Gastroesophageal sphincter (tissue), 4 donors: ENCODE measurements at regions not wholly inside any gene's neighbourhood (a gene's known extent, or its start where the extent isn't known, plus 50 kb on each side); places are given as distances from the start of the nearest gene placed in this dataset.

Source experiments
- ATAC-seq: fragments of 150-250 bp; one replicate; pipeline ENCODE4 v1.9.1; 2016; ENCODE audit warnings: mild to moderate bottlenecking, moderate library complexity
- H3K27ac ChIP-seq, 4 donors: fragments of 200-600 bp; sonication (generic) in 3 of 4; 1 replicate in 3 of 4; 2 replicates in 1 of 4; pipeline ENCODE4 v1.5.1; 2016 to 2019
- H3K27me3 ChIP-seq: fragments of 200-600 bp; sonication (generic); one replicate; pipeline ENCODE4 v1.5.1; 2019
- H3K36me3 ChIP-seq, 2 donors: fragments of 200-600 bp; sonication (generic); one replicate each; pipeline ENCODE4 v1.5.1; 2019; ENCODE audit warnings: control low read depth in 1 of 2
- H3K4me1 ChIP-seq, 3 donors: fragments of 200-600 bp; sonication (generic); 1 replicate in 2 of 3; 2 replicates in 1 of 3; pipeline ENCODE4 v1.5.1; 2016 to 2019; ENCODE audit warnings: control low read depth in 2 of 3
- H3K4me3 ChIP-seq, 2 donors: fragments of 200-600 bp; sonication (generic); one replicate each; pipeline ENCODE4 v1.5.1; 2019; ENCODE audit warnings: mild to moderate bottlenecking in 1 of 2, moderate library complexity in 1 of 2
- H3K9me3 ChIP-seq, 3 donors: fragments of 200-600 bp; sonication (generic); one replicate each; pipeline ENCODE4 v1.5.1; 2017 to 2019; ENCODE audit warnings: control low read depth in 2 of 3
- CTCF ChIP-seq, 4 experiments: fragments of 200-600 bp in 2 of 4; fragments of 450-650 bp in 2 of 4; sonication (generic) in 1 of 4; IDR thresholded peaks; one replicate each; pipeline ENCODE4 v1.5.1; 2017 to 2019; ENCODE audit warnings: antibody characterized with exemption in 4 of 4, mild to moderate bottlenecking in 2 of 4, moderate library complexity in 2 of 4
- EP300 ChIP-seq: sonication (generic); formaldehyde crosslinking; IDR thresholded peaks from one replicate; pipeline ENCODE4 v1.6.1; 2017; ENCODE audit warnings: antibody characterized with exemption, mild to moderate bottlenecking
- POLR2A ChIP-seq, 2 donors: fragments of 450-650 bp; IDR thresholded peaks; one replicate each; pipeline ENCODE4 v1.6.1; 2017; ENCODE audit warnings: antibody characterized with exemption in 2 of 2, mild to moderate bottlenecking in 2 of 2, moderate library complexity in 1 of 2
- POLR2AphosphoS5 ChIP-seq: sonication (generic); formaldehyde crosslinking; IDR thresholded peaks from one replicate; pipeline ENCODE4 v1.6.1; 2017; ENCODE audit warnings: antibody characterized with exemption
- WGBS, 2 donors: methylation state at CpG; one replicate each; pipeline ENCODE4 v1.1.5; 2018; ENCODE audit warnings: low coverage in 1 of 2; 5-methylcytosine and 5-hydroxymethylcytosine counted together

GRCh38 chr17:36720131-36720530 lies 118.7 kb downstream of the MRM1 start:
- Histone ChIP-seq H3K9me3 (no peaks in the 10 kb centered on the region), H3K36me3 (no peaks in the 10 kb centered on the region), H3K4me1 (peaks cover 0 to 14% (median 7%) of the 10 kb centered on the region in 3 donors), H3K27ac (no peak overlapping the region), H3K4me3 (no peak overlapping the region), H3K27me3 (peaks cover 26% of the 10 kb centered on the region)
- ATAC-seq, result no peak
- WGBS, 2 donors, result 86 to 100% methylated on average over 3 of the region's 4 CpGs
- TF ChIP-seq POLR2AphosphoS5, result no peak
- TF ChIP-seq EP300, result no peak
- TF ChIP-seq POLR2A (IDR thresholded peaks at IDR 0.05), result no peak
- no peak for TF ChIP-seq CTCF (IDR thresholded peaks at IDR 0.05)

- WGBS, 2 donors, result 35 to 51% methylated on average over 8 of the region's 8 CpGs
- TF ChIP-seq POLR2A (IDR thresholded peaks at IDR 0.05), result no peak
- TF ChIP-seq POLR2AphosphoS5, result no peak
- TF ChIP-seq EP300, result no peak
- no peak for TF ChIP-seq CTCF (IDR thresholded peaks at IDR 0.05)
- Histone ChIP-seq H3K36me3 (no peaks in the 10 kb centered on the region), H3K27ac (peak overlapping the region in 1 of 4 donors; percentile 68), H3K9me3 (no peaks in the 10 kb centered on the region), H3K27me3 (peaks cover 17% of the 10 kb centered on the region), H3K4me3 (peak overlapping the region; percentile 37 to 57), H3K4me1 (peaks cover 0 to 14% (median 7%) of the 10 kb centered on the region in 3 donors)
- no peak for ATAC-seq
Measured at GRCh38 chr17:36721560-36722120, 120.3 kb downstream of the MRM1 start.

GRCh38 chr17:36722121-36722902 lies 120.9 kb downstream of the MRM1 start:
- ATAC-seq, result peak; percentile 78
- WGBS, 2 donors, result 0 to 28% methylated on average over 1 to 8 of the region's 49 CpGs
- peak overlapping the region in 1 of 4 donors; percentile 68 for H3K27ac ChIP-seq

GRCh38 chr17:36722903-36723263 lies 121.5 kb downstream of the MRM1 start:
- TF ChIP-seq POLR2A (IDR thresholded peaks at IDR 0.05), result no peak
- no peak for TF ChIP-seq CTCF (IDR thresholded peaks at IDR 0.05)
- TF ChIP-seq EP300, result no peak
- TF ChIP-seq POLR2AphosphoS5, result no peak
- ATAC-seq, result no peak
- Histone ChIP-seq H3K36me3 (no peaks in the 10 kb centered on the region), H3K4me1 (peaks cover 0 to 14% (median 7%) of the 10 kb centered on the region in 3 donors), H3K27ac (no peak overlapping the region), H3K4me3 (peak overlapping the region in 1 of 2 donors; percentile 57), H3K9me3 (no peaks in the 10 kb centered on the region), H3K27me3 (peaks cover 20% of the 10 kb centered on the region)
- 33% methylated on average over 1 of the region's 6 CpGs; no CpG with 5 or more reads in 1 of the 2 donors for WGBS, 2 donors

More at GRCh38 chr17:36722121-36722902, 120.9 kb downstream of the MRM1 start:
- Histone ChIP-seq H3K4me1 (peaks cover 0 to 14% (median 7%) of the 10 kb centered on the region in 3 donors), H3K4me3 (peak overlapping the region; percentile 37 to 57), H3K9me3 (no peaks in the 10 kb centered on the region), H3K27me3 (peaks cover 18% of the 10 kb centered on the region), H3K36me3 (no peaks in the 10 kb centered on the region)
- TF ChIP-seq POLR2A (IDR thresholded peaks at IDR 0.05) (peak in 1 of 2 donors; percentile 10), POLR2AphosphoS5 (no peak), CTCF (IDR thresholded peaks at IDR 0.05) (peak in 1 of 4 experiments; percentile 9), EP300 (no peak)
